ENCODE measurements at regions not wholly inside any gene's neighbourhood (a gene's known extent, or its start where the extent isn't known, plus 50 kb on each side); places are given as distances from the start of the nearest gene placed in this dataset.

DNA sequence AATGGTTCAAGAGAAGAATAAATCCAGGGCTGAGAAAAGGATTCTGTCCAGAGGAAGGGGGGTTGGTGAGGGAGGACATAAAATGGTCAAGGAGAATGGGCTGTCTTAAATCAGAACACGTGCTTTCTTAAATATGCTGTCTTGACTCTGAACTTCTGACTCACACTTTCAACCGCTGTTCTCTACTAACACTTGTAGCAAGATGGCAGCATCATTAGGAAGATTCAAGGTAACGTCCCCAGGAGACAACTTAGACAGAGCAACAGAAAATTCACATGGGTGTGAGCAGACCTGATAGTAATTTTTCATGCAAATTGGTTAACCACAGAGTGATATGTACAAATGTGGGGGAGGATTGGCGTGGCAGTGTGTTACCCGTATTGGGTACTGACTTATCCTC is 126.8 kb upstream of the GALNT17 start:
- in situ Hi-C loops (cut with HindIII; ENCODE audit: low sequenced_read_pairs): no loop called here
- TF ChIP-seq, protein P1, sequence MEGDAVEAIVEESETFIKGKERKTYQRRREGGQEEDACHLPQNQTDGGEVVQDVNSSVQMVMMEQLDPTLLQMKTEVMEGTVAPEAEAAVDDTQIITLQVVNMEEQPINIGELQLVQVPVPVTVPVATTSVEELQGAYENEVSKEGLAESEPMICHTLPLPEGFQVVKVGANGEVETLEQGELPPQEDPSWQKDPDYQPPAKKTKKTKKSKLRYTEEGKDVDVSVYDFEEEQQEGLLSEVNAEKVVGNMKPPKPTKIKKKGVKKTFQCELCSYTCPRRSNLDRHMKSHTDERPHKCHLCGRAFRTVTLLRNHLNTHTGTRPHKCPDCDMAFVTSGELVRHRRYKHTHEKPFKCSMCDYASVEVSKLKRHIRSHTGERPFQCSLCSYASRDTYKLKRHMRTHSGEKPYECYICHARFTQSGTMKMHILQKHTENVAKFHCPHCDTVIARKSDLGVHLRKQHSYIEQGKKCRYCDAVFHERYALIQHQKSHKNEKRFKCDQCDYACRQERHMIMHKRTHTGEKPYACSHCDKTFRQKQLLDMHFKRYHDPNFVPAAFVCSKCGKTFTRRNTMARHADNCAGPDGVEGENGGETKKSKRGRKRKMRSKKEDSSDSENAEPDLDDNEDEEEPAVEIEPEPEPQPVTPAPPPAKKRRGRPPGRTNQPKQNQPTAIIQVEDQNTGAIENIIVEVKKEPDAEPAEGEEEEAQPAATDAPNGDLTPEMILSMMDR (IDR thresholded peaks at IDR 0.05; ENCODE audit: low read depth, low read length): no peak
- no peak for DNase-seq (ENCODE audit: low read depth, low spot score)
- H3K4me3 ChIP-seq (ENCODE audit: low read depth, low read length): no peak overlapping the region

DNA sequence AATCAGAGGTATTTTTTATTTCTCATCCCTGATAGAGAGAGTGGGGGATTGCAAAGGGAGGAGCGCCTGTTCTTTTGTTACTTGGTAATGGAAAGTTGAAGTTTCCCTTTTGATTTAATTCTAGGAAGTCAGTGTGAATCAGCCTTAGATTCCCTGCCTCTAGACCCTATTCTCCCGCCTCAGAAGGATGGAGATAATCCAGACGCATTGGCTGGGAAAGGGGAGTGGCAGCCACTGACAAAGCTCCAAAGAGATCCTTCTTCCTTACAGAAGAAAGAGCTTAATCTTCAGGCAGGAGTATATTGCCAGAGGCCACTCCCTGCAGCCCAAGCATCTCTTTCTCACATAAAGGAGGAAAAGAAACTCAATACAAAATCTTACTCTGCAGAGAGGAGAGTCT is 122.3 kb upstream of the GALNT17 start:
- in situ Hi-C loops (cut with HindIII; ENCODE audit: low sequenced_read_pairs): no loop called here
- H3K4me3 ChIP-seq (ENCODE audit: low read depth, low read length): no peak overlapping the region
- TF ChIP-seq, protein P1 (IDR thresholded peaks at IDR 0.05; ENCODE audit: low read depth, low read length): no peak
- no peak for DNase-seq (ENCODE audit: low read depth, low spot score)

DNA sequence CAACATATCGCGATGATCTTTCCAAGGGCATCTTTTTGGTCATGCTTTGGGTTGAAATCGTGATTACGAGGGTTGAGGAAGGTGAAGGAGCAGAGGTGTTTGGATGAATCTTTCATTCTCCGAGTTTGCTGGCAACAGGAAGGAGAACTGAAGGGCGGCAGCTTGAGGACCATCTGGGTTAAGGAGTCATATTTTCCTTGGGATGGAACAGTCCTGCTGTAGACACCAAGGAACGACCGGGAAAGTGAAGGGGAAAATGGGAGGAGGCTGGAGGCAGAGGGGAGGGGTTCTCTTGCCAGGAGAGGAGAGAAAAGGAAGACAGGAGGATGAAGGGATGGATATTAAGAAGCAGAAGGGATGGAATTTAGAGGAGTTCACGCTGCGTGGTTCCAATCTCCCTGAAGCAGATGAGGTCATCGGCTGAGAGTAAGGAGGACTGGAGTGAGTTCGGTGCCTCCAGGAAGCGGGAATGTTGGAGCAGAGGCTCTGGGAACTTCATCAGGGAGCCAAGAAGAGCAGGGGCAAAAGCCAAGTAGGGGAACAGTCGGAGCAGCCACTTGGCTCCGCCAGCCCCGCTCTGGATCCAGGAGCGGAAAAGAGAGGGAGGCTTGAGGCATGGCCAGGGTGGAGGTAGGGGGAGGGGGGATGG is 116.6 kb upstream of the GALNT17 start:
- no peak overlapping the region for H3K4me3 ChIP-seq (ENCODE audit: low read depth, low read length)
- in situ Hi-C loops (cut with HindIII; ENCODE audit: low sequenced_read_pairs): no loop called here
- TF ChIP-seq, protein P1 (IDR thresholded peaks at IDR 0.05; ENCODE audit: low read depth, low read length): no peak
- DNase-seq (ENCODE audit: low read depth, low spot score): no peak

DNA sequence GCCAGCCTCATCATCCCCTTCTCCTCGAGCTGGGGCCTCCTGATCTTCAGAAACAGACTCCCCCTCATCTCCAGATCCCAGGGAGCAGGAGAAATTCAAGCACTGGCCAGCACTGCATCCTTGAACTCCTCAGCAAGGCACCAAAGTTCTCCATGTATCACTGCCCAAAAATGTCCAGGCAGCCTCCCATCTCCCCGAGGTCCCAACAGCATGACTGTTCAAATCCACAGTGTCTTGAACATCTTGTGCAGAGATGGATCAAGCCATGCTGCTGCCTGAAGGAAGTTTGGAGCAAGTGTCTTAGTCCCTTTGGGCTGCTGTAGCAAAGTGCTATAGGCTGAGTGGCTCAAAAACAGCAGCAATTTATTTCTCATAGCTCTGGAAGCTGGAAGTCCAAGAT is 115.5 kb upstream of the GALNT17 start:
- TF ChIP-seq, protein P1 (IDR thresholded peaks at IDR 0.05; ENCODE audit: low read depth, low read length): no peak
- H3K4me3 ChIP-seq (ENCODE audit: low read depth, low read length): no peak overlapping the region
- DNase-seq (ENCODE audit: low read depth, low spot score): no peak
- in situ Hi-C loops (cut with HindIII; ENCODE audit: low sequenced_read_pairs): no loop called here

DNA sequence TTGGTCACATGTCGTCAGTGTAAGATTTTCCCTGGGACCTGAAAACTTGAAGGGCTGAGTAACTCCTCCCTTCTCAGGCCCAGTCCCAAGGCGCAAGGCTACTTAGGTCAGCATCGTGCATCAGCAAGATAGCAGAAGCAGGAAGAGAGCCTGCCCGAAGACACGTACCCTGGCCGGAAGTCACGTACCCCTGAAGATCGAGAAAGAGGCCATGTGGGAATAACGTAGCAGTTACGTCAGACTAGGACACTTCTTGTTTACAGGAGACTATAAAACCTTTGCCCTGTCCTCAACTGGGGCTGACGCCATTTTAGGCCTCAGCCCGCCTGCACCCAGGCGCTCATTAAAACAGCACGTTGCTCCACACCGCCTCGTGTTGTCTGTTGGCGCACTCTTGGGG is 114.3 kb upstream of the GALNT17 start:
- TF ChIP-seq, protein P1 (IDR thresholded peaks at IDR 0.05; ENCODE audit: low read depth, low read length): no peak
- no peak for DNase-seq (ENCODE audit: low read depth, low spot score)
- H3K4me3 ChIP-seq (ENCODE audit: low read depth, low read length): no peak overlapping the region
- in situ Hi-C loops (cut with HindIII; ENCODE audit: low sequenced_read_pairs): no loop called here

DNA sequence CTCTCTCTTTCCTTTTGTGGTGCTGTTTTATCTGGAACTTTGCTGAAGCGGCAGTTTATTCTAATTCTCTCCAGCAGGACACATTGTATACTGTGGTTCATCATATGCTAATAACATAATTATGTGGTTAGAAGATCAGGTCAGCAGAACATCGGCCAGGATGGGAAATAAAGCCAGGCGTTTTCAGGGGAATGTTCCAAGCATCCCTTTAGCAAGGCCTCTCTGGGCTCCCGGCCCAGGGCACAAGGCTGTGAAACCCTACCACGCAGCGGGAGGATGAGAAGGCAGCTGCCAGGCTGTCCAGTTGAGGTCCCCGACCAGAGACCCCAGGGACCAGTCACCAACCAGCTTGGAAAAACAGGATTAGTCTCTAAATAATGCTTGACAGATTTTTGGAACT is 112.2 kb upstream of the GALNT17 start:
- in situ Hi-C loops (cut with HindIII; ENCODE audit: low sequenced_read_pairs): no loop called here
- H3K4me3 ChIP-seq (ENCODE audit: low read depth, low read length): no peak overlapping the region
- no peak for DNase-seq (ENCODE audit: low read depth, low spot score)
- TF ChIP-seq, protein P1 (IDR thresholded peaks at IDR 0.05; ENCODE audit: low read depth, low read length): no peak

Measured in astrocyte of the spinal cord (primary cell).